ENCODE measurements at regions not wholly inside any gene's neighbourhood (a gene's known extent, or its start where the extent isn't known, plus 50 kb on each side); places are given as distances from the start of the nearest gene placed in this dataset.

- no peak overlapping the region for H3K4me3 ChIP-seq (ENCODE audit: low read depth, low read length)
- DNase-seq (ENCODE audit: low read depth), result no peak
- TF ChIP-seq CTCF (conservative IDR thresholded peaks at IDR 0.05; ENCODE audit: low read depth, low read length), result no peak
Measured at GRCh38 chr10:113390896-113391295, 162.0 kb upstream of the HABP2 start.

GRCh38 chr10:113397047-113397446 lies 155.8 kb upstream of the HABP2 start:
- H3K4me3 ChIP-seq (ENCODE audit: low read depth, low read length), result no peak overlapping the region
- DNase-seq (ENCODE audit: low read depth), result no peak
- no peak for TF ChIP-seq CTCF (conservative IDR thresholded peaks at IDR 0.05; ENCODE audit: low read depth, low read length)

- TF ChIP-seq CTCF (conservative IDR thresholded peaks at IDR 0.05; ENCODE audit: low read depth, low read length), result no peak
- no peak overlapping the region for H3K4me3 ChIP-seq (ENCODE audit: low read depth, low read length)
- DNase-seq (ENCODE audit: low read depth), result no peak
Measured at GRCh38 chr10:113399065-113399464, 153.8 kb upstream of the HABP2 start.

- TF ChIP-seq CTCF (conservative IDR thresholded peaks at IDR 0.05; ENCODE audit: low read depth, low read length), result no peak
- H3K4me3 ChIP-seq (ENCODE audit: low read depth, low read length), result no peak overlapping the region
- DNase-seq (ENCODE audit: low read depth), result no peak
Measured at GRCh38 chr10:113402602-113403001, 150.3 kb upstream of the HABP2 start.

GRCh38 chr10:113407218-113407617 lies 145.6 kb upstream of the HABP2 start:
- DNase-seq (ENCODE audit: low read depth), result no peak
- TF ChIP-seq CTCF (conservative IDR thresholded peaks at IDR 0.05; ENCODE audit: low read depth, low read length), result no peak
- H3K4me3 ChIP-seq (ENCODE audit: low read depth, low read length), result no peak overlapping the region

GRCh38 chr10:113409175-113409574 lies 143.7 kb upstream of the HABP2 start:
- H3K4me3 ChIP-seq (ENCODE audit: low read depth, low read length), result no peak overlapping the region
- DNase-seq (ENCODE audit: low read depth), result no peak
- no peak for TF ChIP-seq CTCF (conservative IDR thresholded peaks at IDR 0.05; ENCODE audit: low read depth, low read length)

- no peak for TF ChIP-seq CTCF (conservative IDR thresholded peaks at IDR 0.05; ENCODE audit: low read depth, low read length)
- H3K4me3 ChIP-seq (ENCODE audit: low read depth, low read length), result no peak overlapping the region
- DNase-seq (ENCODE audit: low read depth), result no peak
Measured at GRCh38 chr10:113410618-113411017, 142.2 kb upstream of the HABP2 start.

Data from choroid plexus epithelial cell (primary cell).